CD4-positive, alpha-beta T cell treated with Interferon alpha-2 for 1 hour (primary cell): ENCODE measurements at regions not wholly inside any gene's neighbourhood (a gene's known extent, or its start where the extent isn't known, plus 50 kb on each side); places are given as distances from the start of the nearest gene placed in this dataset.

Experiments used
- DNase-seq, 2 donors: peaks; one replicate each; pipeline ENCODE4 v3.0.0-alpha.2; 2020 to 2022

GRCh38 chr13:103436057-103436654 lies 369.9 kb upstream of the SLC10A2 start:
- no peak for DNase-seq

- DNase-seq = no peak
Measured at GRCh38 chr13:103431856-103432255, 365.6 kb upstream of the SLC10A2 start.

- DNase-seq = no peak
Measured at GRCh38 chr13:103430368-103430767, 364.2 kb upstream of the SLC10A2 start.

- no peak for DNase-seq
Measured at GRCh38 chr13:103410002-103410401, 343.8 kb upstream of the SLC10A2 start.

GRCh38 chr13:103406967-103407366 lies 340.8 kb upstream of the SLC10A2 start:
- no peak for DNase-seq

GRCh38 chr13:103405297-103405696 lies 339.1 kb upstream of the SLC10A2 start:
- no peak for DNase-seq

GRCh38 chr13:103403814-103404213 lies 337.6 kb upstream of the SLC10A2 start:
- DNase-seq = no peak

- DNase-seq = no peak
Measured at GRCh38 chr13:103403148-103403740, 337.0 kb upstream of the SLC10A2 start.

GRCh38 chr13:103395139-103395538 lies 328.9 kb upstream of the SLC10A2 start:
- no peak for DNase-seq

- DNase-seq = no peak
Measured at GRCh38 chr13:103394618-103395017, 328.4 kb upstream of the SLC10A2 start.

- DNase-seq = no peak
Measured at GRCh38 chr13:103391936-103392335, 325.7 kb upstream of the SLC10A2 start.

GRCh38 chr13:103388839-103389238 lies 322.6 kb upstream of the SLC10A2 start:
- no peak for DNase-seq

- no peak for DNase-seq
Measured at GRCh38 chr13:103386341-103386740, 320.1 kb upstream of the SLC10A2 start.

GRCh38 chr13:103373916-103374315 lies 307.7 kb upstream of the SLC10A2 start:
- DNase-seq = no peak

GRCh38 chr13:103371271-103371670 lies 305.1 kb upstream of the SLC10A2 start:
- DNase-seq = no peak

- DNase-seq = no peak
Measured at GRCh38 chr13:103370790-103371189, 304.6 kb upstream of the SLC10A2 start.

GRCh38 chr13:103358255-103358932 lies 292.2 kb upstream of the SLC10A2 start:
- no peak for DNase-seq

- DNase-seq = no peak
Measured at GRCh38 chr13:103356226-103356864, 290.1 kb upstream of the SLC10A2 start.

- no peak for DNase-seq
Measured at GRCh38 chr13:103354171-103354570, 288.0 kb upstream of the SLC10A2 start.

GRCh38 chr13:103351035-103351828 lies 285.0 kb upstream of the SLC10A2 start:
- DNase-seq = no peak

GRCh38 chr13:103350147-103350546 lies 283.9 kb upstream of the SLC10A2 start:
- DNase-seq = no peak

GRCh38 chr13:103349211-103349980 lies 283.2 kb upstream of the SLC10A2 start:
- DNase-seq = no peak
